NCI-H2227 treated with DMSO at 0.1 percent for 48 hours (cell line): ENCODE measurements at regions not wholly inside any gene's neighbourhood (a gene's known extent, or its start where the extent isn't known, plus 50 kb on each side); places are given as distances from the start of the nearest gene placed in this dataset.
"Not testable (repeated sequence)": the region's sequence is repeated elsewhere in the genome, so short reads cannot be mapped to it uniquely, and the experiment has no call there.

Source experiments
- DNase-seq: peaks from one replicate; lab custom pipeline; 2025; lab: John Stamatoyannopoulos, UW

DNA sequence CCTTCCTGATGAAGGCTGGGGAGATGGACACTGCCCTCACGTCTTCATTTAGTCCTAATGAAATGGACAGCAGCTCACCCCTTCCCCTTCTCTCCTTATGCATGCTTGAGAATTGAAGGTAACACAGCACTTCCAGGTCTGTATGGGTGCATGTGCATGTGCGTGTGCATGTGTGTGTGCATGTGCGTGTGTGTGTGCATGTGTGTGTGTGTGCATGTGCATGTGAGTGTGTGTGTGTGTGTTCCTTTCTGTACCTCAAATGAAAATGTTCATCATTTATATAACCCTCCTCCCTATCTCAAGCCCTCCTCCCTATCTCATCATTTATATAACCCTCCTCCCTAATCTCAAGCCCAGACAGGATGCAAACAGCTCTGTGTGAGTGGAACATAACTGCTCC is 444.8 kb downstream of the MAT2B start:
- no peak for DNase-seq

DNA sequence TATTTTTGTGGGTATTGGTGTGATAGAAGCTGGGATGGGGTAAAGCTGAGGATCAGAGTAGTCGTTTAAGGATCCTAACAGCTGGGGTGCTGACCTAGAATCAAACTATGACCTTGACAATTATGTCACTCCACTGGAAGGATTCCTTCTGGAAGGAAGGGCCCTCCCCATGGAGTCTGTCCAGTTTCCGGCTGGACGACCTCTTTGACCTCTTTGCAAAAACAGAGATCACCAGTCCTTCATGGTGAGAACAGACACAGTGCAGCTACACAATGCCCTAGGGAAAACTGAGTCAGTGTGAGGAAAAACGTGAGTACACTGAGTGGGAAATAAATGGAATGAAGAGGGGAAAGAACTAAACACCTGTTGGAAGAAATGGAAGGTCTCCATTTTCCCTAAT is 445.6 kb downstream of the MAT2B start:
- no peak for DNase-seq

DNA sequence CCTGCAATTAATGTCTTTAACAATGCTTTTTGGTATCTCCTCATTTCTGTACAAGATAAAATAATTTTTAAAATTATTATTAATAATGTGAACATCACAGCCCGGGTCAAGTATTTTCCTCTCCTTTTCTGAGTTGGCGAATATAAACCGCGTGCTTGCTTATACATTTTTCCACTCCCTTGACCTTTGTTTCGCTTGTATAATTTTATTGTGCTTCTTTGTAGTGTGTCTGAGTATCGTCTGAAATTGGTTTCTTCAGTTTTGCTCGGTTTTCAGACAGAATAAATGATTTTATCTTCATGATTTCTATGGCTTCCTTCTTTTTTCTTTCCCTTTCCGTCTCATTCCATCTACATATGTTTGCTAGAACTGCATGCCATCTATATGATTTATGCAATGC is 448.5 kb downstream of the MAT2B start:
- no peak for DNase-seq

DNA sequence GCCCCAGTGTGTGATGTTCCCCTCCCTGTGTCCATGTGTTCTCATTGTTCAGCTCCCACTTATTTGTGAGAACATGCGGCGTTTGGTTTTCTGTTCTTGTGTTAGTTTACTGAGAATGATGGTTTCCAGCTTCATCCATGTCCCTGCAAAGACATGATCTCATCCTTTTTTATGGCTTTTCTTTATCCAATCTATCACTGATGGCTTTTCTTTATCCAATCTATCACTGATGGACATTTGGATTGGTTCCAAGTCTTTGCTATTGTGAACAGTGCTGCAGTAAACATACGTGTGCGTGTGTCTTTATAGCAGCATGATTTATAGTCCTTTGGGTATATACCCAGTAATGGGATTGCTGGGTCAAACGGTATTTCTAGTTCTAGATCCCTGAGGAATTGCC is 455.8 kb downstream of the MAT2B start:
- not testable (repeated sequence) for DNase-seq

DNA sequence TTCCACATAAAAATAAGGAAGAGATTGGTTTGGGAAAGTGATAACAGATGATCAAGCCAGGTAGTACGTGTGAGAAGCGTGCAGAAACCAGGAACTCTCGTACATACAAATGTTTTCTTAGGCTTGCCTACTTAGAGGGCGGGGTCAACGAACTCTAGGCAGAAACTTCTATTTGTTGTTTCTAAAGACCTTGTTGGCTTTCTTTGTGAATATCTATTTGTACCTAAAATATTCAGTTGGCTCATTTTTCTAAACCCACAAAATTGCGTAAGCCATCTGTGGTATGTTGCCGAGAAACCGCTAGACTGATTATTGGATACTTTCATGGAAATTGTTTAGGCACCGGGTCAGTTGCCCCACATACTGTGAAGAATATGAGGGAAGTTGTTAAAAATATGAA is 458.5 kb downstream of the MAT2B start:
- DNase-seq = no peak

DNA sequence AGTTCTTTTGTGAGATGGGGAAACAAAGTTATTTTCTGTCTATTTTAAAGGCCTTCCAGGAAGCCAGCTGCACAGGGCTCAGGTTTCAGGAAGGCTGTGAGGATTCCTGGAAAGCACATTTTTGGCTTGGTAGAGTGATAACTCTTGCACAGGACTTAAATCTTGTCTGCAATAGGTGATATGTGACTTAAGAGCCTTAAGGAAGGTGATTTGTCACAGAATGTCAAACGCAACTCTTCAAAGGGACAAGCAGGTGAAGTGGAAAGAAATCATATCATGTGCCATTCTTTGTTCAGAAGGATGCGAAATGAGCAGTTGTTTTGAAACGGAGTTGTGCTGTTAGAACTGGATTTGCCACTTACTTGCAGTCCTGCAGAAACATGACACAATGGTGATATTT is 459.3 kb downstream of the MAT2B start:
- no peak for DNase-seq

DNA sequence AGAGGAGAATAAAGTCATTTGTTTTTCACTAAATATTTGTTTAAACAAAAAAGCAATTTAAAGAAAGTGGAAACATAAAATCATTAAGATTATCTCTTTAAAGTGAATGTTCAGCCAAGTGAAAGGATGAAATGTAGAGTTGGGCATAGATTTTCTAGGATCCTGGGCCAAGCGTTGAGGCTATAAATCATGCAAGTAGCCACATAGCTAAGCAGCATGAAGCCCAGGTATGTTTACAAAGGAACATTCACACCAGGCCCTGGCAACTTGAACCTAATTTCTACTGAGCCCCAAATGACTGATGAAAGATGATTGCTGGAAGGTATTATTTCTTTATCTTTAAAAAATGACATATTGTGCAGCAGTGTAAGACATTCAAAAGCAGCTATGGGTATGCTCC is 461.8 kb downstream of the MAT2B start:
- DNase-seq = no peak

DNA sequence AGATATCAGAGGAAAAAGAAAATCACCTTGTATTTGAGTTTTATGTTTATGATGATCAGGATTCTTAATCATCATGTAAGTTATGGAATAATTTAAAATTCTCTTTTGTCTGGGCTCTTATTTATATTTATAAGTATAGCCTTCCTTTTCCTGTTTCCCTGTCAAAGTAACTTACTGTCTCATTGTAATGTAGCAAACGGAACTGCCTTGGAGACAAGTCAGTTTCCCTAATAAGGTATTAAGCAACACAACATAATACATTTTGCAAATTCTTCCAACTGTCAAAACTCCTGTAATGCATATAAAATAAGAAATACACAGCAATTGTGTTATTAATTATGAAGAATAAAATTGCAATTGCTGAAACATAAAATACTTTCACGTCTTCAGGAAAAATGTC is 463.2 kb downstream of the MAT2B start:
- no peak for DNase-seq

DNA sequence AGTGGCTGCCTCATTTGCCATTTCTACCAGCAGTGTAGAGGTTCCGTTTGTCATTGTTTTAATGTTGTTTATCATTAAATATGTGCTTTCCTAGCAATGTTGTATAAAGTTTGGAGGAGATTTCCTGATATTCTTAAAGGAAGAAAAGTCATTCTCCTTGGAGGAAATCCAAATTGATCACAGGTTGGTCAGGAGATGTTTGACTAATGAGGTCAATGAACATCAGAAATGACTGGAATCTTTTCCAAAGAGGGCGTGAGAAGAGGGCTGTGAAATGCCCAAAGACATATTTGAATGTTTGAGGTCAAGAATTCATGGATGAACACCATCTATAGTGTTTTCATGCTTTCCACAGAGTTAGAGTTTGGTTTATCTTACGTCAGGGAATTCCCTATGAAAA is 471.3 kb downstream of the MAT2B start:
- no peak for DNase-seq

DNA sequence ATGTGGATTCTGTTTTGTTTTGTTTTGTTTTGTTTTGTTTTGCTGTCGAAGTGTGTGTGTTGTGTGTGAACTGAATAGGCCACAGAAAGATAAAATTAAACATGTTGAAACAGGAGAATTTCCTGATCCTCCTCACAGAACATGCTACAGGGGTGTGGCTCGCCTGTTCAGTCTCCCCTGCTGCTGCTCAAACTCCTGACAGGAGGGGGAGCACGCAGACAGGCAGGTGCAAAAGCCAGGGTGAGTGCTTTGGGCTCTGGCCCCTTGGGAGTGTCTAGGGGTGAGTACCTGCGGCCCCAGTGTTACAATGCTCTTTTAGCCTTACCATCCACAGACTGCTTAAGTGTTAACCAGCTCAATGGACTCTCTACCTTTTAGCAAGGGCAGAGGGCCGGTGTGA is 473.5 kb downstream of the MAT2B start:
- DNase-seq = no peak

DNA sequence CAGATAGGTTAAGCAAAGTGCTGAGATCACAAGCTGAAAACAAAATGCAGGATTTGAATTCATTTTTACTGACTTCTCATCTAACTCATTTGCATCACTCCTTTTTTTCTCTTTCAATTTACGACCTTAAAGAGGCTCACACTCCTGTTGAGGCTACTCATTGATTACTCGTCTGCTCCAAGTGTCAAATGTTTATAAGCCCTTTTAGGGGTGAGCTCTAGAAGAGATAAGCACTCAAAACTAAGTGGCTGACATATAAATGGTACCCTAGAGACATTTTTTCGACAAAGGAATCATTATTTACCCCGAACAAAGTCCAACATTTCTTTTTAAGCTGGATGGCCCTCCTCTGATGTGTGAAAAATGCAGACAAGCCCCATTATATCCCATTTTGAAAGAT is 483.1 kb downstream of the MAT2B start:
- no peak for DNase-seq

DNA sequence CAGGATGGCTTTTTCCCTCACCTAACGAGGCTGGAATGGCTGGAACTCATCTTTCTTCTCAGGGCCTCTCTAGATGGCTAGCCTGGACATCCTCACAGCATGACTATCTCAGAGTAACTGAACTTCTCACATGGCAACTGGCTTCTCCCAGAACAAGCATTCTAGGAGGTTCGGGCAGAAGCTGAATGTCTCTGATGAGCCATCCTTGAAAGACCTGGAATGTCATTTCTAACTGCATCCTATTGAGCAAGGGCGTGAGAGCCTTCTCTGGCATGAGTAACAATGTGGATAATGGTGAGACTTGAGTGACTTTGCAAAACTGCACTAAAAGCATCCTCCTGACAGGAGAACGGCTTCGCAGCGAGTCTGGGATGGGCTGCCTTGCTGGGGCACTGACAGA is 487.7 kb downstream of the MAT2B start:
- DNase-seq = no peak

DNA sequence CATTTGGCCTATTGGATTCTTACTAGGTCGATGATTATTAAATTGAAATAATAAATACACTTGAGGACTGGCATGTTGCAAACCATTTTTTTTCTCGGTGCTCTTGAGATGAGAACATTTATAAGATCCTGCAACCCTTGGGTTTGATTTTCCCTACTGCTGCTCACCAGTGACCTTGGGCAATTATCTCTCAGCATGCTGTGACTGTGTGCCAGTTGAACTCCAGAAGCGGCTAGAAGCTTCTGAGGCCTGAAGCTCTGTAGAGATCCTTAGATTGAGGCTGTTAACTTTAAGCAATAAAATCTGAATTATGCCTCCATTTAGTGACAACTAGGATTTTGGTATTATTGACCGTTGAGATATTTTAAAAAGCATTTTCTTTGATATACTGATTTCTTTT is 489.8 kb downstream of the MAT2B start:
- peak; percentile 11 for DNase-seq

DNA sequence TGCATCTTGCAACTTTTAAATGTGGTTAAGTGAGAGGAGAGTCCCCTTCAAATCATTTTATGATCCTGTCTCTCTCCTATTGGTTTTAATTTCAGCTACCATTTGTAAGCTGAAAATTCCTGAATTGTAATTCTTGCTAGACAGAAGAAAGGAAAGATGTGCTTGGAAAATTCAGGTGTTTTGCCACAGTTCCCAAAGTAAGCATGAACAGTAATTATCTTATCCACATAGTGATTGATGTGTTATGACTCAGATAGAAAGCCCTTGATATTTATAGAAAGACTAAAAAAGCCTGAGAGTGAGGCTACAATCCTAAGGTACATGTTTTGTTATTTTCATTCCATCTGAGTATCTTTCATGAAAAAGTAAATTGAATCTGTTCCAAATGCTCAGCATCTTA is 492.5 kb downstream of the MAT2B start:
- peak; percentile 8 for DNase-seq

DNA sequence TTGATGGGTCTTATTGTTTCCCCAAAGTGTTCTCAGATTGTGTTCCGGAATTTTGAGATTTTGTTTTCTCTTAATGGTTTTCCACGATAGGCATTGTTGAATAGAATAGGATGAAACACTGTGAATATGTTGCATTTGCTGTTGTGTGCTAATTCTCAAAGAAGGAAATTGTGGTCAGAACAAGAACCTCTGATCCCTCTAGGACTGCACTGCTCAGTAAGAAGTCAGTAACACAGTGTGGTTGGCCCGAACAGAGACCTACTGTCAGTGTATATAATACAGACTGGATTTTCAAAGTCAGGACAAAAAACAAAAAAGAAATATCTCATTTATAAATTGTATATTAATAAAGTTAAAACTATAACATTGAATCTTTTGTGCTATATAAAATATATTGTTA is 494.8 kb downstream of the MAT2B start:
- no peak for DNase-seq

DNA sequence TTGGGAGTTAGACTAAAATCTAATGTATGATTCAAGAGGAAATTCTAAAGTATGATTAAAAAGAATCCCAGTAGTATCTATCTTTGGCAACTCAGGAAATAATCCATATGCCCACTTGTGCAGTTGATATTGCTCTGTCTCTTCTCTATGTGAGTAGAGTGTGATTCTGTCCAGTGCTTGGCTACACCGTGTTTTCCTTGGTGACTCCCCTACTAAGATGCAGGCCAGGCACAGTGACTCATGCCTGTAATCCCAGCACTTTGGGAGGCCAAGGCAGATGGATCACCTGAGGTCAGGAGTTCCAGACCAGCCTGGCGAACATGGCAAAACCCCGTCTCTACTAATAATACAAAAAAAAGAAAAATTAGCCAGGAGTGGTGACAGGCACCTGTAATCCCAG is 495.4 kb downstream of the MAT2B start:
- DNase-seq = no peak

DNA sequence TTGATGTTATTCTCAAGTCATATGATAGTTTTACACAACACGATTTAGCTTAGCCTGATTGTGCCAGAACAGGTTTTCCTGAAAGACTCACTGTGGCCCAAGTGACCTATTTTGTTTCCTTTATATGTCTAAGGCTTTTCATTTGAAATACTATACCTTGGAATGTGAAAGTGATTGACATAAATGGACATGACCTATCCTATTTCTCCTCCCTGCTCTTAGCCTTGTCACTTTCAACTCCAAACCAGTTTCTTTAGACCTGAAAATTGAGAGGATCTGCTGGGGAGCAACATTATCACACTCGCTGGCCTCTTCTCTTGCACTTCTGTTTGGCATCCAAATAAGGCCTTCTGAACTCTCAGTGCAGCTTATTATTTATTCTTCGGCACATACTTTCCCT is 496.8 kb downstream of the MAT2B start:
- DNase-seq = no peak

DNA sequence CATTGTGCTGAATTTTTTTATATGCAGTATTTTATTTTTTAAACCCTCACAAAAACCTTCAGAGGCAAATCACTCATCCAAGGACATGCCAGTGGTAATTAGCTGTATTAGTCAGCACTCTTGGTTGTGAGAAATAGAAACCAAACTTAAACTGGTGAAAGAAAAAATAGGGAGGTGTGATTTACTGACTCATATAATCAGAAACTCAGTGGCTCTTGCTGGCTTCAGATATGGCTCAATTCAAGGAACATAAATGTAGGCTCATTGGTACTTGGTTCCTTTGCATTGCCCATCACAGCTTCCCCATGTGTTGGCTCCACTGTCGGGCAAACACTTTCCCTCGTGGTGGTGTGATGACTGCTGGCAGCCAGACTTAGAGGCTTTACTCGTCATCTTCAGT is 497.2 kb downstream of the MAT2B start:
- DNase-seq = no peak

DNA sequence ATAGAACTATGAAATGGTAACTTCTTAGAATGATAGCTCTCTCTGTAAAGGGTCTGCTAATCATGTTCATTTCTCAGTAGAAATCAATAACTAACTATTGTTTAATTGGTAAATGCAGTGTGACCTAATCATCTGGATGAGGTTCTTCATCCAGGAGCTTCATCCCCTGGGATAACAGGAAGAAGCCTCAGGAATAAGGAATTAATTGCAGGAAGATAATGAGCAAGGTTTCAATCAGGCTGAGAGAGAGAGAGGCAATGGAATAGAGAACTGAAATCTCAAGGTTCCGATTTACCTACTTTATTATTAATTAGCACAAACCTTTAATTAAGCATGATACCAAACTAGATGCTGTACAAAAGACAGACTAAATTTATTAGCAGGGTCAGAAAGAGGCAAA is 499.7 kb downstream of the MAT2B start:
- DNase-seq = no peak

DNA sequence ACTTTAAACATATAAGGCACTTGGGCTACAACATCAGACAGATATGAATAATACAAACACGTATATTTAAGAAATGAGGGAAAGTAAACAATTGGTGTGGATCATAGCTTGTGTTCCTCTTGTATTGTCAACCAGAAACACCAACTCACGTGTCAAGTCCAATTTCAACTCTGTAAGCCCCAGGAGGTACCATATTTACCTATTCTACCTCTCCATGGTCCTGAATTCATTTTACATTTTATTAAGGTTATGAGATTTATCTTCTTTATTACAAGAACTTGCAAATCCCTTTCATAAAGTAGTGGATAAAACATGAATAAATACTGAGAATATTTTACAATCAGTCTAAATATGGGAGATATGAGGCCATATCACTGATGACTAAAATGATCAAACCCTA is 501.6 kb downstream of the MAT2B start:
- no peak for DNase-seq

DNA sequence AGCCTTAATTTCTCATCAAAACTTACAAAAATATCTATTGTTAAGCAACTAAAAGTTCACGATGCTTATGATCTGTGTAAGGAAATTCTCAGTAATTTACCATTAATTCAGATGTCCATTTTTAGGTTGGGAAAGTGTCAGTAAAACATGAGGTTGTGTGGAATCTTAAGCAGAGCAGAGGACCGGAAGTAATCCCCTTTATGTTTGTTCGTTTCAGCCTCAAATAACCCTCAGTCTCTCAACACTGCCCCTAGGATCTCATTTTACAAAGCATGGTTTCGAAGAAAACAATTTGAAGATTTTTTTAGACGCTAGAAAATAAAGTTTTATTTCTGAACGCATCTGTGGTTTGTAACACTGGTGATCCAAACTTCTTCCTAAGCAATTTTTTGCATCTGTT is 504.2 kb downstream of the MAT2B start:
- DNase-seq = no peak

DNA sequence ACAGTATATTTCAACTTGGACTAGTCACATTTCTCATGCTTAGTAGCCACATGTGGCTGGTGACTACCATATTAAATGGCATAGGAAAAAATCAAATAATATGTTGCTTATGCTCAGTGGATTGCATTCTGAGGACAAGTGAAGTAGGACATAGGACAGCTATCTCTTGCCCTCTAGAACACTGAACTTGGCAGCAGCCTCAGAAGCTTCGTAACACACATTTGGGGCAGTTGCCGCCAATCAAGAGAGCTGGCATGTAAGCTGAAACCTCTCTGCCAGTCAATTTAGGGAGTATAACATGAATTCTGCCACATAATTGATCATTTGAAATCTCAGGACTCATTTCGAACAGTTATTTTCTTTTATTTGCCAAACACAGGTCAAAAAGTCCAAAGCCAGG is 505.5 kb downstream of the MAT2B start:
- no peak for DNase-seq

DNA sequence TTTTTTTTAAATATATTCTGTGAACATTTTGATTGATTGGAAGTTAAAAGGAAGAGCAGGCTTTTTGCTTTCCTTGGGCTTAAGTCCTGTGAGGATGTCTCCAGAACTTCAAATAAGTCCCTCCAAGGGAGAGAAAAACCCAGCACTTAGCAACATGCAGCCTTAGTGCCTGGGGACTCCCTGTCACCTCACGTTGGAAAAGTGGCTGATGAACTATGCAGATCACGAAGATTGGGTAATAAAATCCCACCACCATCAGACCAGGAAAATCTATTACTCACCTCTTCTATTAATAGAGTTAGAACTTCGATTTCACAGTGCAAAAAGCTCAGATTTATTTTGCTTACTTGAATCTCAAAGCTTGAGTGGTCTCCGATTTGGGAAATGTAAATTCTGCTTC is 507.0 kb downstream of the MAT2B start:
- DNase-seq = no peak

DNA sequence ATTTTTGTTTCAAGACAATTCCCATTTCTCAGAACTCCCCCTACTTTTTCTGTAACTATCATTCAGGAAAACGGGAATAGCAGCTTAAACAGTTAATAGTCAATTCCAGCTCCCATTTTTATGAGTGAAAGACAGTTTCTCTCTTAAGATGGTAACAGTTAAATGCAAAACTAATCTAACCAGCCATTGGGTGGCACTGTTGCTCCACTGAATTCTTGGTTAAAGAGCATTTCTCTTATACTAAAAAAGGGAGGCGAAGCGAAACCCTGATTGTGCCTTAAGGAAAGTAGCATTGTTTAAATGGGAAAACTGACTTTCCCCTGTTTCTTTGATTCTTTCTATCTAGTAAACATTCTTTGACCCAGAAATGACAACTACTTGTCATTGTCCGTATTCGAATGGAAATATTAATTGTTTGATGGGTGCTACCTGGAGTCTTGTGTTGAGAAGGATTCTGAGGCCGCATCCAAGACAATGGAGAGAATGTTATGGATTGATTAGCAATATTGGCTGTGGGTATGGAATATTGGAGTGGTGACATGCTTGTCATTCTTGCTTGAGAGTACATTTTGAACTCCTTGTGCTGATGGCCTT is 507.8 kb downstream of the MAT2B start:
- peak; percentile 29 for DNase-seq

DNA sequence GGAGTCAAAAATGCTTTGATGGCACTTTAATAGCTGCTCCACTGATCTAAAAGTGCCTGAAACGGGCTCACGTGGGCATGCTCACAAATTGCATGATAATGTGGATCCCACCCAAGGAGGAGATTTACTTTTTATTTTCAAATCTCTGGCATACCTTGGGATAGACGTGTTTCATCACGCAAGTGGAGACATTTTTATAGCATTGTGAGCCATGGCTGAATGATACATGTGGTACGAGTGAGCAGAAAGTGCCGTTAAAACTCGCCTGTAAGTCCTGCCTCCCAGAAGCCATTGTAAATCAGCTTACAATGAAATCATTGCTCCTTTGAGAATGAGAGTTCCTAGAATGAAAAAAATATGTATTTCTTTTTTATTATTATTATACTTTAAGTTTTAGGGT is 514.7 kb downstream of the MAT2B start:
- DNase-seq = no peak
